ENCODE measurements at regions not wholly inside any gene's neighbourhood (a gene's known extent, or its start where the extent isn't known, plus 50 kb on each side); places are given as distances from the start of the nearest gene placed in this dataset.

- TF ChIP-seq CSRNP3 (CRISPR knock-in tag; IDR thresholded peaks at IDR 0.05): no peak
- TF ChIP-seq ZNF70 (CRISPR knock-in tag; IDR thresholded peaks at IDR 0.05): no peak
- no peak for TF ChIP-seq OSR1 (CRISPR knock-in tag; IDR thresholded peaks at IDR 0.05)
- TF ChIP-seq PATZ1 (CRISPR knock-in tag; IDR thresholded peaks at IDR 0.05; ENCODE audit: borderline replicate concordance): no peak
- no peak for TF ChIP-seq RARB (CRISPR knock-in tag; IDR thresholded peaks at IDR 0.05)
- TF ChIP-seq POU6F1 (CRISPR knock-in tag; IDR thresholded peaks at IDR 0.05; ENCODE audit: borderline replicate concordance, low read depth): no peak
- TF ChIP-seq ZFP3 (CRISPR knock-in tag; IDR thresholded peaks at IDR 0.05): no peak
- no peak for TF ChIP-seq ESRRG (CRISPR knock-in tag; IDR thresholded peaks at IDR 0.05)
- TF ChIP-seq TOX (CRISPR knock-in tag; IDR thresholded peaks at IDR 0.05; ENCODE audit: borderline replicate concordance): no peak
- TF ChIP-seq ZFP30 (CRISPR knock-in tag; IDR thresholded peaks at IDR 0.05): no peak
- no peak for TF ChIP-seq ARNTL (CRISPR knock-in tag; IDR thresholded peaks at IDR 0.05; ENCODE audit: borderline replicate concordance, low read depth)
- TF ChIP-seq TSHZ2 (CRISPR knock-in tag; IDR thresholded peaks at IDR 0.05): no peak
- no peak for TF ChIP-seq GLIS3 (CRISPR knock-in tag; IDR thresholded peaks at IDR 0.05)
- no peak for TF ChIP-seq SNAI2 (CRISPR knock-in tag; IDR thresholded peaks at IDR 0.05)
- no peak for TF ChIP-seq CREB5 (CRISPR knock-in tag; IDR thresholded peaks at IDR 0.05; ENCODE audit: low read depth)
- no peak for TF ChIP-seq PPARA (CRISPR knock-in tag; IDR thresholded peaks at IDR 0.05; ENCODE audit: borderline replicate concordance)
- TF ChIP-seq ZNF8 (CRISPR knock-in tag; IDR thresholded peaks at IDR 0.05): no peak
- TF ChIP-seq ISL1 (CRISPR knock-in tag; IDR thresholded peaks at IDR 0.05): no peak
- no peak for ATAC-seq
These were observed 218.8 kb downstream of the IPMK start for GRCh38 chr10:58048936-58049335.

GRCh38 chr10:58044072-58044471 is 223.6 kb downstream of the IPMK start:
- ATAC-seq: peak; percentile 56; the same call in 2 of the 3 replicates
- TF ChIP-seq ZFP3 (CRISPR knock-in tag; IDR thresholded peaks at IDR 0.05): no peak
- no peak for TF ChIP-seq CREB5 (CRISPR knock-in tag; IDR thresholded peaks at IDR 0.05; ENCODE audit: low read depth)
- no peak for TF ChIP-seq ESRRG (CRISPR knock-in tag; IDR thresholded peaks at IDR 0.05)

GRCh38 chr10:58041901-58042300 is 225.8 kb downstream of the IPMK start:
- ATAC-seq: no peak
- TF ChIP-seq ARNTL (CRISPR knock-in tag; IDR thresholded peaks at IDR 0.05; ENCODE audit: borderline replicate concordance, low read depth) (no peak), TOX (CRISPR knock-in tag; IDR thresholded peaks at IDR 0.05; ENCODE audit: borderline replicate concordance) (no peak), SNAI2 (CRISPR knock-in tag; IDR thresholded peaks at IDR 0.05) (no peak), ZFP3 (CRISPR knock-in tag; IDR thresholded peaks at IDR 0.05) (no peak), ZC3H10 (CRISPR knock-in tag; IDR thresholded peaks at IDR 0.05) (no peak), OSR1 (CRISPR knock-in tag; IDR thresholded peaks at IDR 0.05) (no peak), BACH2 (CRISPR knock-in tag; IDR thresholded peaks at IDR 0.05; ENCODE audit: borderline replicate concordance) (no peak), ZNF565 (CRISPR knock-in tag; conservative IDR thresholded peaks at IDR 0.05; ENCODE audit: low read depth) (no peak), CSDC2 (CRISPR knock-in tag; IDR thresholded peaks at IDR 0.05) (no peak), CREB5 (CRISPR knock-in tag; IDR thresholded peaks at IDR 0.05; ENCODE audit: low read depth) (no peak), ZNF8 (CRISPR knock-in tag; IDR thresholded peaks at IDR 0.05) (no peak), TCF4 (CRISPR knock-in tag; IDR thresholded peaks at IDR 0.05; ENCODE audit: borderline replicate concordance) (no peak), ZNF70 (CRISPR knock-in tag; IDR thresholded peaks at IDR 0.05) (no peak), ZFP30 (CRISPR knock-in tag; IDR thresholded peaks at IDR 0.05) (no peak), ESRRG (CRISPR knock-in tag; IDR thresholded peaks at IDR 0.05) (no peak), ISL1 (CRISPR knock-in tag; IDR thresholded peaks at IDR 0.05) (no peak), PATZ1 (CRISPR knock-in tag; IDR thresholded peaks at IDR 0.05; ENCODE audit: borderline replicate concordance) (no peak)
